HEK293T (cell line): ENCODE measurements at regions not wholly inside any gene's neighbourhood (a gene's known extent, or its start where the extent isn't known, plus 50 kb on each side); places are given as distances from the start of the nearest gene placed in this dataset.

Experiments
- ELF4 ChIP-seq: fragments of 450-650 bp; IDR thresholded peaks from 2 replicates; pipeline ENCODE4 v1.6.1; 2017; ENCODE audit warnings: antibody characterized with exemption
- FOXK2 ChIP-seq: fragments of 450-650 bp; IDR thresholded peaks from 2 replicates; pipeline ENCODE4 v1.6.1; 2016; ENCODE audit warnings: mild to moderate bottlenecking
- HDGF ChIP-seq: fragments of 450-650 bp; IDR thresholded peaks from 2 replicates; pipeline ENCODE4 v1.6.1; 2017; ENCODE audit warnings: antibody characterized with exemption, borderline replicate concordance
- TARDBP ChIP-seq: fragments of 450-650 bp; IDR thresholded peaks from 2 replicates; pipeline ENCODE4 v1.6.1; 2016

DNA sequence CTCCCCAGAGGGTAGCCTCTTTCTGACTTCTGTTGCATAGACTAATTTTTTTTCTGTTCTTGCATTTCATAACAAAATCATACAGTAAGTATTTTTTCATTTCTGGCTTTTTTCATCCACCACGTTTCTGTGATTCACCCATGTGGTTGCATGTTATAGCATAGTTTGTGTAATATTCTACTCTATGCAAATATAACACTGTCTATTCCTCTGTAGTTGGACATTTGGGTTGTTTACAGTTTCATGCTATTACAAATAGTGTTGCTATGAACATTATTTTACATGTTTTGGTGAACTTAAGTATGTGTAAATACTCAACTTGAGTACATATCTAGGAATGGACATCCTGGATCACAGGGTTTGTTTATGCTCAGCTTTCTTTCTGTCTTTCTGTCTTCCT is 187.2 kb upstream of the KCNG1 start:
- TF ChIP-seq ELF4: no peak
- TF ChIP-seq FOXK2: no peak
- no peak for TF ChIP-seq TARDBP
- TF ChIP-seq HDGF: no peak
